ENCODE measurements at regions not wholly inside any gene's neighbourhood (a gene's known extent, or its start where the extent isn't known, plus 50 kb on each side); places are given as distances from the start of the nearest gene placed in this dataset.

DNA sequence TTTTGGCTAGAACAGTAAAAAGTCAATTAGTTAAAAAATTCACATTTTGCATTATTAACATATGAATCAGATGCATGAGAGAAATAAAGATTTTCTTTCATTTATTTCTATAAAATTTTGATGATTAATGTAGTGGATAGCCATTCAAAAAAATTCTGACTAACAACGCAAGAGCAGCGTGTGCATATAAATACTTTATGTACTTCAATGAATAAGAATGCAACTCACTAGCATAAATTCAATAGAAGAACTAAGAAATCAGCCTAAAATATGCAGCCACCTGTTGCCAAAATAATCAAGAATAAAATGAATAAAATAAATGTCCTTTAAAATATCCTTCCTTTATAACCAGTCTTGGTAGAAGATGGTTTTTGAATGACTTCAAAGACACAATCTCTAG is 471.9 kb downstream of the PDGFC start:
- no peak for TF ChIP-seq CTCF (IDR thresholded peaks at IDR 0.05; ENCODE audit: control extremely low read depth, extremely low read depth, low read depth, missing control alignments)

DNA sequence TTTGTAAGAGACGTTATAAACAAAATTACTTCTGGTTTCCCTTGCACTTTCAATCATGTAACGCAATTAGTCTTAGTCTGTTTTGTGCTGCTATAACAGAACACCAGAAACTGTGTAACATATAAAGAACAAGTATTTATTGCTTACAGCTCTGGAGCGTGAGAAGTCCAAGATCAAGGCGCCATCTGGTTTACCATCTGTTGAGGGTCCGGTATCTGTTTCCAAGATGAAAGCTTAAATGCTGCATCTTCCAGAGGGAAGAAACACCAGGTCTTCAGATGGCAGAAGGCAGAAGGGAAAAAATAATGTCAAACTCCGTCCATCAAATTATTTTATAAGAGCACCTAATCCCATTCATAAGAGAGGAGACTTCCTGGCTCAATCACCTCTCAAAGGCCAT is 474.1 kb downstream of the PDGFC start:
- TF ChIP-seq CTCF (IDR thresholded peaks at IDR 0.05; ENCODE audit: control extremely low read depth, extremely low read depth, low read depth, missing control alignments) = no peak
- no peak for DNase-seq (ENCODE audit: extremely low spot score)
- POLR2A ChIA-PET = no interaction called here
- CTCF ChIA-PET = interaction anchor here (1.7 kb wide), 1 partner anchor 10 kb away, joined by 6 read pairs; no protein-coding TSS in a partner anchor

More for the DNA sequence above, 471.9 kb downstream of the PDGFC start:
- POLR2A ChIA-PET = no interaction called here
- CTCF ChIA-PET = no interaction called here
- no peak for DNase-seq (ENCODE audit: extremely low spot score)

GRCh38 chr4:156496797-156497196 is 474.8 kb downstream of the PDGFC start:
- TF ChIP-seq CTCF (IDR thresholded peaks at IDR 0.05; ENCODE audit: control extremely low read depth, extremely low read depth, low read depth, missing control alignments) = no peak
- POLR2A ChIA-PET = no interaction called here
- CTCF ChIA-PET = interaction anchor here (1.7 kb wide), 1 partner anchor 9 kb away, joined by 6 read pairs; no protein-coding TSS in a partner anchor
- no peak for DNase-seq (ENCODE audit: extremely low spot score)

- CTCF ChIA-PET = no interaction called here
- DNase-seq (ENCODE audit: extremely low spot score) = no peak
- no peak for TF ChIP-seq CTCF (IDR thresholded peaks at IDR 0.05; ENCODE audit: control extremely low read depth, extremely low read depth, low read depth, missing control alignments)
- POLR2A ChIA-PET = no interaction called here
Measured at GRCh38 chr4:156495836-156496235, 475.8 kb downstream of the PDGFC start.

GRCh38 chr4:156495091-156495490 is 476.5 kb downstream of the PDGFC start:
- no peak for TF ChIP-seq CTCF (IDR thresholded peaks at IDR 0.05; ENCODE audit: control extremely low read depth, extremely low read depth, low read depth, missing control alignments)
- CTCF ChIA-PET = interaction anchor here (0.9 kb wide), 1 partner anchor 19 kb away, joined by 3 read pairs; no protein-coding TSS in a partner anchor
- POLR2A ChIA-PET = no interaction called here
- no peak for DNase-seq (ENCODE audit: extremely low spot score)

- no peak for DNase-seq (ENCODE audit: extremely low spot score)
- TF ChIP-seq CTCF (IDR thresholded peaks at IDR 0.05; ENCODE audit: control extremely low read depth, extremely low read depth, low read depth, missing control alignments) = no peak
- ChIA-PET CTCF (no interaction called here), POLR2A (no interaction called here)
Measured at GRCh38 chr4:156493858-156494257, 477.7 kb downstream of the PDGFC start.

DNA sequence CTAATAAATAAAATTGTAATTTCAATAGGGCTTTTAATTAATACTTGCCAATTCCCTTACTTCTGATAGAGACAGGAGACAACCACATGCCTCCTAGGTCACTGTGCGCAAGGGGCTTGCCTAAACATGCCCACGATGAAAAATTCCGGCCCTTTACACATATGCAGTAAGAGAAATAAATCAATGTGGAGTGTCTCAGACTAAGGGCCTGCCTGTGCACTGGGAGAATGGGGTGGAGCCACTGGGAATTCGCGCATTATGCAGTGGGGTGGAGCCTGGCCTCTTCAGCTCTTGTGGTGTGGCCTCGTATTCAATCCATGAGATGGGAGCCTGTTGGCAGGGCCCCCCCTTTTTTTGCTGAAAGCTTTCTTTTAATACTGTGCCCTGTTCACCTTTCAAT is 484.5 kb downstream of the PDGFC start:
- CTCF ChIA-PET = interaction anchor here (0.7 to 2.5 kb wide), 4 partner anchors 10 to 230 kb away, joined by 3 to 6 read pairs (median 4); no protein-coding TSS in a partner anchor

More for the DNA sequence above, 484.5 kb downstream of the PDGFC start:
- TF ChIP-seq CTCF (IDR thresholded peaks at IDR 0.05; ENCODE audit: control extremely low read depth, extremely low read depth, low read depth, missing control alignments) = no peak
- DNase-seq (ENCODE audit: extremely low spot score) = no peak
- POLR2A ChIA-PET = no interaction called here
